GM12872 (cell line): ENCODE measurements at regions not wholly inside any gene's neighbourhood (a gene's known extent, or its start where the extent isn't known, plus 50 kb on each side); places are given as distances from the start of the nearest gene placed in this dataset.

Source experiments
- CTCF ChIP-seq: IDR thresholded peaks from 3 replicates; pipeline ENCODE4 v1.5.1; 2011; ENCODE audit warnings: low read depth, mild to moderate bottlenecking, low read length, moderate library complexity; ENCODE audit not compliant: insufficient read depth

- TF ChIP-seq CTCF, result no peak
Observed at GRCh38 chr13:80462037-80462436, 121.1 kb upstream of the SPRY2 start.

GRCh38 chr13:80458543-80458942, 117.6 kb upstream of the SPRY2 start:
- no peak for TF ChIP-seq CTCF

- no peak for TF ChIP-seq CTCF
Observed at GRCh38 chr13:80454245-80454644, 113.3 kb upstream of the SPRY2 start.

- no peak for TF ChIP-seq CTCF
Observed at GRCh38 chr13:80452279-80452678, 111.4 kb upstream of the SPRY2 start.

GRCh38 chr13:80451641-80452040, 110.7 kb upstream of the SPRY2 start:
- TF ChIP-seq CTCF, result no peak

- no peak for TF ChIP-seq CTCF
Observed at GRCh38 chr13:80450386-80450785, 109.5 kb upstream of the SPRY2 start.

GRCh38 chr13:80448725-80449124, 107.8 kb upstream of the SPRY2 start:
- no peak for TF ChIP-seq CTCF

- no peak for TF ChIP-seq CTCF
Observed at GRCh38 chr13:80447747-80448146, 106.8 kb upstream of the SPRY2 start.
